CD4-positive, alpha-beta memory T cell (primary cell): ENCODE measurements at regions not wholly inside any gene's neighbourhood (a gene's known extent, or its start where the extent isn't known, plus 50 kb on each side); places are given as distances from the start of the nearest gene placed in this dataset.
"Not testable (repeated sequence)": the region's sequence is repeated elsewhere in the genome, so short reads cannot be mapped to it uniquely, and the experiment has no call there.

Experiments used
- CTCF ChIA-PET: fragments of 350-600 bp; sonication (Branson Sonifier 250); formaldehyde crosslinking; loops from one replicate; lab custom pipeline; 2021; ENCODE audit warnings: inconsistent platforms; ENCODE audit not compliant: partially characterized antibody; lab: Charles Lee
- POLR2A ChIA-PET: fragments of 350-600 bp; sonication (Branson Sonifier 250); formaldehyde crosslinking; loops from one replicate; lab custom pipeline; 2021; ENCODE audit not compliant: partially characterized antibody; lab: Charles Lee
- DNase-seq, 5 donors: peaks; one replicate each; pipeline versions ENCODE4 v3.0.0 to v3.0.0-alpha.2; 2020 to 2022; ENCODE audit warnings: mixed read lengths in 1 of 5
- H3K27ac ChIP-seq: one replicate; pipeline ENCODE4 v1.7.0; 2013; ENCODE audit warnings: low read depth, low read length
- H3K27me3 ChIP-seq: 2 replicates; pipeline ENCODE4 v1.7.0; 2013; ENCODE audit warnings: mild to moderate bottlenecking, low read length, moderate library complexity; ENCODE audit not compliant: insufficient read depth
- H3K36me3 ChIP-seq: 2 replicates; pipeline ENCODE4 v1.7.0; 2013; ENCODE audit warnings: mild to moderate bottlenecking, low read length, moderate library complexity; ENCODE audit not compliant: insufficient read depth
- H3K4me1 ChIP-seq: 2 replicates; pipeline ENCODE4 v1.7.0; 2013; ENCODE audit warnings: mild to moderate bottlenecking, low read length, moderate library complexity; ENCODE audit not compliant: insufficient read depth
- H3K4me3 ChIP-seq, 2 donors: one replicate each; pipeline ENCODE4 v1.7.0; 2013; ENCODE audit warnings: low read length in 2 of 2, mild to moderate bottlenecking in 1 of 2
- H3K9me3 ChIP-seq, 2 donors: one replicate each; pipeline ENCODE4 v1.7.0; 2013; ENCODE audit warnings: low read length in 2 of 2, control low read depth in 1 of 2; ENCODE audit not compliant: control insufficient read depth in 1 of 2
- H3K27ac Mint-ChIP-seq, 7 donors: one replicate each; pipeline ENCODE4 v1.8.0; 2020 to 2021; ENCODE audit warnings: mixed read lengths in 7 of 7, mild to moderate bottlenecking in 6 of 7, inconsistent platforms in 3 of 7, moderate library complexity in 3 of 7
- H3K27me3 Mint-ChIP-seq, 2 donors: one replicate each; pipeline ENCODE4 v1.8.0; 2020 to 2021; ENCODE audit warnings: mixed read lengths in 2 of 2
- H3K36me3 Mint-ChIP-seq, 2 donors: one replicate each; pipeline ENCODE4 v1.8.0; 2020 to 2021; ENCODE audit warnings: mixed read lengths in 2 of 2, inconsistent platforms in 1 of 2, mild to moderate bottlenecking in 1 of 2
- H3K4me1 Mint-ChIP-seq, 4 donors: one replicate each; pipeline ENCODE4 v1.8.0; 2020 to 2021; ENCODE audit warnings: mixed read lengths in 4 of 4, mild to moderate bottlenecking in 1 of 4
- H3K4me3 Mint-ChIP-seq, 8 donors: one replicate each; pipeline ENCODE4 v1.8.0; 2020 to 2021; ENCODE audit warnings: mixed read lengths in 8 of 8, mild to moderate bottlenecking in 7 of 8, moderate library complexity in 6 of 8, inconsistent platforms in 3 of 8
- H3K9me3 Mint-ChIP-seq, 8 donors: one replicate each; pipeline ENCODE4 v1.8.0; 2020 to 2021; ENCODE audit warnings: mixed read lengths in 8 of 8, mild to moderate bottlenecking in 5 of 8, inconsistent platforms in 3 of 8, moderate library complexity in 1 of 8
- intact Hi-C: fragments of 100-400 bp; cut with micrococcal nuclease; formaldehyde crosslinking; loops from one replicate; pipeline ENCODE4 v1.15.1; 2023

DNA sequence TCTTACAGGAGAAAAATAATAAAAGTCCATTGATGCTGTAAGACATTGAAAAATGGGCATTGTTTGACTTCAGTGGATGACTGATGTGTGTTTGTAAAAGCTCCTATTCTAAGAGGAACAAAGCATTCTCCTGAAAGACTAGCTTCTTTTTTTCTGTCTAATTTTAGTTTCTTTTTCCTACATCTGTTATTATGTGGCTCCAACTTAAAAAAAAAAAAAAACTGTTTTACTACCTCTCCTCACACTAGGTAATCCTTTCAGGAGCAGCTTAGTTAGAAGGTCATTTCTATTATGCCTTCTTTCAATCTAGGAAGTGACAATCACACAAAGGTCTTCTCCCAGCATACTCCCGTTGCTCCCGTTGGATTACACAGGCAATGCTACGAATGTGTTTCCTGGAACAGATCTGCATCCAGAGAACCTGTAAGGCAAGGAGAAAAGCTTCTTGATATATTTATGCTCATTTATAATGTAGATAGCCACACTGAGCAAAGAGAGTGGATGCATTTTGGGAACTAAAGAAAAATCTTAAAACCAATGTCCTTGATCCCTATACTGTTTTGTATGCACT is 595.1 kb upstream of the CCDC179 start:
- POLR2A ChIA-PET, result no interaction called here
- Histone ChIP-seq H3K4me3 (no peak overlapping the region), H3K4me1 (no peaks in the 10 kb centered on the region), H3K27me3 (no peaks in the 10 kb centered on the region), H3K27ac (no peak overlapping the region), H3K36me3 (no peaks in the 10 kb centered on the region), H3K9me3 (no peaks in the 10 kb centered on the region)
- Mint-ChIP-seq H3K36me3 (no peaks in the 10 kb centered on the region), H3K27me3 (no peaks in the 10 kb centered on the region), H3K4me1 (no peaks in the 10 kb centered on the region), H3K9me3 (peaks cover 0 to 15% (median 4%) of the 10 kb centered on the region in 8 donors), H3K27ac (no peak overlapping the region), H3K4me3 (no peak overlapping the region)
- CTCF ChIA-PET, result no interaction called here
- DNase-seq, result no peak
- intact Hi-C loops, result no loop called here

GRCh38 chr11:23457641-23458040 is 597.4 kb upstream of the CCDC179 start:
- H3K27ac Mint-ChIP-seq, result no peak overlapping the region
- H3K9me3 ChIP-seq, result no peaks in the 10 kb centered on the region
- no peaks in the 10 kb centered on the region for H3K27me3 ChIP-seq
- no peak overlapping the region for H3K4me3 ChIP-seq
- no peak overlapping the region for H3K27ac ChIP-seq
- H3K4me3 Mint-ChIP-seq, result no peak overlapping the region
- H3K9me3 Mint-ChIP-seq, result peaks cover 0 to 8% (median 4%) of the 10 kb centered on the region in 8 donors
- intact Hi-C loops, result no loop called here
- no peaks in the 10 kb centered on the region for H3K4me1 ChIP-seq
- no peaks in the 10 kb centered on the region for H3K27me3 Mint-ChIP-seq
- ChIA-PET POLR2A (no interaction called here), CTCF (no interaction called here)
- no peaks in the 10 kb centered on the region for H3K4me1 Mint-ChIP-seq
- no peaks in the 10 kb centered on the region for H3K36me3 Mint-ChIP-seq
- H3K36me3 ChIP-seq, result no peaks in the 10 kb centered on the region
- DNase-seq, result no peak

DNA sequence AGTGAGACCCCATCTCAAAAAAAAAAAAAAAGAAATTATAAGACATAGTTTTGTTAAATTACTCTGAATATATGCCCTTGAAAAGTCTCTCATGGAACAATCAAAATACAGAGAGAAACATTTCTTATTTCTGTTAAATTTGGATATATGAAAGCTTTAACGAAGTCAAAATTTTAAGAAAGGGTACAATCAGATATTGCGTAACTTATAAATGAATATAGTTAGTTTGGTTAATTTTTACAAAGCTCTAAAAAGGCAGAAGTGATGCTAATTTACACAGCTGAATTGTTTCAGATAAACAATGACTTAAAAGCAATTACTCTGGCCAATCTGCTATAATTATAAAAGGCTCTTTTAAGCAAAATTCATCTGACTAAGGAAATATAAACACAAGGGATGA is 611.6 kb upstream of the CCDC179 start:
- Mint-ChIP-seq H3K4me3 (no peak overlapping the region), H3K27ac (no peak overlapping the region), H3K27me3 (no peaks in the 10 kb centered on the region), H3K9me3 (peaks cover 0 to 10% (median 6%) of the 10 kb centered on the region in 8 donors), H3K36me3 (no peaks in the 10 kb centered on the region), H3K4me1 (no peaks in the 10 kb centered on the region)
- Histone ChIP-seq H3K4me1 (no peaks in the 10 kb centered on the region), H3K36me3 (no peaks in the 10 kb centered on the region), H3K27me3 (no peaks in the 10 kb centered on the region), H3K9me3 (no peaks in the 10 kb centered on the region), H3K4me3 (no peak overlapping the region), H3K27ac (no peak overlapping the region)
- no peak for DNase-seq
- intact Hi-C loops, result no loop called here
- ChIA-PET POLR2A (no interaction called here), CTCF (no interaction called here)

DNA sequence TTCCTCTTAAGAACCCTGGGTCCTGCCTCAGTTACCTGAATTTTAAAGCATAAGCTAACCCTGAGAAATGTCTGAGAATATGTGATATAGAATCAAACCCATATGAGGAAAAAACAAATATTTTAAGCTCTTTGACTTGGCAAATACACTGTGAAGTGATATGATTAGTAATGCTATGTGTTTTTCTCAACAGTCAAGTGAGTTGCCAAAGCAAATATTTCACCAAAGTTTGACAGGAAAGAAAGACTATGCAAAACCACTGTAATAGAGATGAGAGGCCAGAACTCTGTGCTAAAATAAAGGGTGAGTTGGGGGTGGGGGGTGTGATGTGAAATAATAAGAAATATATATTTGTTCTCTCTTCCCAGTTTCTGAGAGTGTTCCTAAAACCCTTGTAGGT is 613.5 kb upstream of the CCDC179 start:
- Histone ChIP-seq H3K27ac (no peak overlapping the region), H3K9me3 (no peaks in the 10 kb centered on the region), H3K4me1 (no peaks in the 10 kb centered on the region), H3K36me3 (no peaks in the 10 kb centered on the region), H3K27me3 (no peaks in the 10 kb centered on the region), H3K4me3 (no peak overlapping the region)
- Mint-ChIP-seq H3K36me3 (no peaks in the 10 kb centered on the region), H3K4me1 (no peaks in the 10 kb centered on the region), H3K4me3 (peak overlapping the region in 1 of 8 donors; percentile 13), H3K9me3 (peaks cover 0 to 12% (median 10%) of the 10 kb centered on the region in 8 donors), H3K27ac (no peak overlapping the region), H3K27me3 (no peaks in the 10 kb centered on the region)
- intact Hi-C loops, result no loop called here
- CTCF ChIA-PET, result interaction anchor here (1.0 kb wide), 1 partner anchor 39 kb away, joined by 3 read pairs; no protein-coding TSS in a partner anchor
- POLR2A ChIA-PET, result no interaction called here
- no peak for DNase-seq

GRCh38 chr11:23480736-23481135 is 620.5 kb upstream of the CCDC179 start:
- H3K36me3 ChIP-seq, result no peaks in the 10 kb centered on the region
- H3K9me3 Mint-ChIP-seq, result peaks cover 0 to 27% (median 11%) of the 10 kb centered on the region in 8 donors
- H3K4me3 Mint-ChIP-seq, result no peak overlapping the region
- no peaks in the 10 kb centered on the region for H3K9me3 ChIP-seq
- no peak overlapping the region for H3K4me3 ChIP-seq
- DNase-seq, result no peak
- H3K27ac Mint-ChIP-seq, result no peak overlapping the region
- H3K27me3 Mint-ChIP-seq, result no peaks in the 10 kb centered on the region
- no peak overlapping the region for H3K27ac ChIP-seq
- no peaks in the 10 kb centered on the region for H3K4me1 Mint-ChIP-seq
- ChIA-PET CTCF (no interaction called here), POLR2A (no interaction called here)
- no peaks in the 10 kb centered on the region for H3K27me3 ChIP-seq
- H3K4me1 ChIP-seq, result no peaks in the 10 kb centered on the region
- no peaks in the 10 kb centered on the region for H3K36me3 Mint-ChIP-seq
- intact Hi-C loops, result no loop called here

GRCh38 chr11:23484146-23484545 is 623.9 kb upstream of the CCDC179 start:
- H3K4me1 ChIP-seq, CTCF ChIA-PET, H3K36me3 Mint-ChIP-seq, H3K36me3 ChIP-seq, POLR2A ChIA-PET, H3K27ac ChIP-seq, H3K4me3 Mint-ChIP-seq, H3K4me1 Mint-ChIP-seq, H3K27me3 ChIP-seq, H3K9me3 ChIP-seq, H3K4me3 ChIP-seq, DNase-seq, H3K27me3 Mint-ChIP-seq, H3K27ac Mint-ChIP-seq, intact Hi-C loops: not testable (repeated sequence)
- H3K9me3 Mint-ChIP-seq, result peaks cover 3 to 36% (median 14%) of the 10 kb centered on the region in 8 donors

GRCh38 chr11:23484618-23485017 is 624.3 kb upstream of the CCDC179 start:
- CTCF ChIA-PET, H3K27ac Mint-ChIP-seq: not testable (repeated sequence)
- H3K9me3 Mint-ChIP-seq, result peaks cover 3 to 37% (median 13%) of the 10 kb centered on the region in 8 donors

More at GRCh38 chr11:23484618-23485017, 624.3 kb upstream of the CCDC179 start:
- H3K4me3 Mint-ChIP-seq, H3K27ac ChIP-seq, POLR2A ChIA-PET, DNase-seq, H3K27me3 Mint-ChIP-seq, H3K4me1 Mint-ChIP-seq, H3K36me3 ChIP-seq, H3K27me3 ChIP-seq, intact Hi-C loops, H3K36me3 Mint-ChIP-seq, H3K4me3 ChIP-seq, H3K9me3 ChIP-seq, H3K4me1 ChIP-seq: not testable (repeated sequence)
